ENCODE measurements at regions not wholly inside any gene's neighbourhood (a gene's known extent, or its start where the extent isn't known, plus 50 kb on each side); places are given as distances from the start of the nearest gene placed in this dataset.

DNA sequence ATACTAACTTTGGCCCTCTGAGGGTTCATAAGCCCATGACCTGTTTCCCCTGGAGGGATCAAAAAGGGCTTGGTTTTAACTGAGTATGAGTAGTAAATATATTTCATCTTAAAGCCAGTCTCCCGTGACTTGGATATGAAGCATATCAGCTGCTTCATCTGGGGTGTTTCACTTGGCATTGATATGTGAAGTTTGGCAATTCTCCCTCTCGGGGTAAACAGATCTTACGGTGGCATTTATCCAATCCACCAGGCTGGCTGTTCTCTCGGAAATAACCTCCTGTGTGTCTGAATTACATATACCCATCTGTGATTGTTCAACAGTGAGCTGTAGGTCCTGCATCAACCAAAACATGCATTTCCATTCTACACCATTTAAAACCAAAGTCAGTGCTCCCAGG is 130.7 kb downstream of the ADAM29 start:
- TF ChIP-seq, protein P1, sequence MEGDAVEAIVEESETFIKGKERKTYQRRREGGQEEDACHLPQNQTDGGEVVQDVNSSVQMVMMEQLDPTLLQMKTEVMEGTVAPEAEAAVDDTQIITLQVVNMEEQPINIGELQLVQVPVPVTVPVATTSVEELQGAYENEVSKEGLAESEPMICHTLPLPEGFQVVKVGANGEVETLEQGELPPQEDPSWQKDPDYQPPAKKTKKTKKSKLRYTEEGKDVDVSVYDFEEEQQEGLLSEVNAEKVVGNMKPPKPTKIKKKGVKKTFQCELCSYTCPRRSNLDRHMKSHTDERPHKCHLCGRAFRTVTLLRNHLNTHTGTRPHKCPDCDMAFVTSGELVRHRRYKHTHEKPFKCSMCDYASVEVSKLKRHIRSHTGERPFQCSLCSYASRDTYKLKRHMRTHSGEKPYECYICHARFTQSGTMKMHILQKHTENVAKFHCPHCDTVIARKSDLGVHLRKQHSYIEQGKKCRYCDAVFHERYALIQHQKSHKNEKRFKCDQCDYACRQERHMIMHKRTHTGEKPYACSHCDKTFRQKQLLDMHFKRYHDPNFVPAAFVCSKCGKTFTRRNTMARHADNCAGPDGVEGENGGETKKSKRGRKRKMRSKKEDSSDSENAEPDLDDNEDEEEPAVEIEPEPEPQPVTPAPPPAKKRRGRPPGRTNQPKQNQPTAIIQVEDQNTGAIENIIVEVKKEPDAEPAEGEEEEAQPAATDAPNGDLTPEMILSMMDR (tag by site-specific recombination; IDR thresholded peaks at IDR 0.05) = no peak
- TF ChIP-seq ZNF521 (tag by site-specific recombination; IDR thresholded peaks at IDR 0.05) = no peak
- TF ChIP-seq ZNF529 (tag by site-specific recombination; IDR thresholded peaks at IDR 0.05; ENCODE audit: insufficient replicate concordance) = no peak
- TF ChIP-seq, protein P2, sequence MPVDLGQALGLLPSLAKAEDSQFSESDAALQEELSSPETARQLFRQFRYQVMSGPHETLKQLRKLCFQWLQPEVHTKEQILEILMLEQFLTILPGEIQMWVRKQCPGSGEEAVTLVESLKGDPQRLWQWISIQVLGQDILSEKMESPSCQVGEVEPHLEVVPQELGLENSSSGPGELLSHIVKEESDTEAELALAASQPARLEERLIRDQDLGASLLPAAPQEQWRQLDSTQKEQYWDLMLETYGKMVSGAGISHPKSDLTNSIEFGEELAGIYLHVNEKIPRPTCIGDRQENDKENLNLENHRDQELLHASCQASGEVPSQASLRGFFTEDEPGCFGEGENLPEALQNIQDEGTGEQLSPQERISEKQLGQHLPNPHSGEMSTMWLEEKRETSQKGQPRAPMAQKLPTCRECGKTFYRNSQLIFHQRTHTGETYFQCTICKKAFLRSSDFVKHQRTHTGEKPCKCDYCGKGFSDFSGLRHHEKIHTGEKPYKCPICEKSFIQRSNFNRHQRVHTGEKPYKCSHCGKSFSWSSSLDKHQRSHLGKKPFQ (tag by site-specific recombination; IDR thresholded peaks at IDR 0.05) = no peak

All from HEK293 (cell line).